ENCODE measurements at regions not wholly inside any gene's neighbourhood (a gene's known extent, or its start where the extent isn't known, plus 50 kb on each side); places are given as distances from the start of the nearest gene placed in this dataset.

- no peak for DNase-seq (ENCODE audit: low read depth in 2 of 2)
Measured at GRCh38 chr2:145846982-145847381, 1327.1 kb upstream of the ZEB2 start.

GRCh38 chr2:145845923-145846322 is 1326.0 kb upstream of the ZEB2 start:
- DNase-seq (ENCODE audit: low read depth in 2 of 2), result no peak

GRCh38 chr2:145845207-145845894 is 1325.4 kb upstream of the ZEB2 start:
- DNase-seq (ENCODE audit: low read depth in 2 of 2), result no peak

DNA sequence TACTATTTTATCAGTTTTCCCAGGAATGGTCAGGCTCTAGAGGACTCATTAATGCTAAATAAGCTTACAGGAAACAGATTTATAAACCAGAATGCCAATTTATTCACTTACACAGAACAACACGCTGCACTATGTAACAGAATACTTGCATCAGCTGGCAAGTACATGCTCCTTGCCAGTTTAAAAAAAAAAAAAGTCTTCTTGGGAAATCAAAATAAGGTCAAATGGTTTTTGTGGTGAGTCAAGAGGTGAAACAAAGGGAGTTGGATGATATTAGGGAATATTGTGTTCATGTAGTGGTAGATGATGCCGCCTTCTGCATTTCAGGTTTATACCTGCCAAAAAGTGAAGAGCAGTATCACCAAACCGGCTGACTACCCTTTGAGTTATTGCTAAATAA is 1322.1 kb upstream of the ZEB2 start:
- DNase-seq (ENCODE audit: low read depth in 2 of 2), result no peak

DNA sequence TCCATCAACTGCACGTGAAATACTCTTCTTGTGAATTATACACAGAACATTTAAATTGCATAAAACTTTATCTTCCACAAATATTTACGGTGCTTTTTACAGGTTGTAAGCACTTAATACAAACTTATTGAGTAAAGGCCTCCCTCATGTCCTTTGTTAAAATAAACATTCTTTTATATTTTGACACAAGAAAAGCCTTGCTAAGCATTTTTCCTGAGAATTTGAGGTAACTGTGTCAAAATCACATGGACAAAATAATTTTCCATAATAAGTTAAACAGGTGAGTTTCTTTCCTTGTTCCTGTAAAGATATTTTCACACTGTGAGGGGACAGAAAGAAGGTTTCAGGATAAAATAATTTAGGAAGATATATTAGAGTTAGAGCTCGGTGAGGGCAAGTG is 1317.1 kb upstream of the ZEB2 start:
- no peak for DNase-seq (ENCODE audit: low read depth in 2 of 2)

GRCh38 chr2:145835665-145836064 is 1315.7 kb upstream of the ZEB2 start:
- no peak for DNase-seq (ENCODE audit: low read depth in 2 of 2)

DNA sequence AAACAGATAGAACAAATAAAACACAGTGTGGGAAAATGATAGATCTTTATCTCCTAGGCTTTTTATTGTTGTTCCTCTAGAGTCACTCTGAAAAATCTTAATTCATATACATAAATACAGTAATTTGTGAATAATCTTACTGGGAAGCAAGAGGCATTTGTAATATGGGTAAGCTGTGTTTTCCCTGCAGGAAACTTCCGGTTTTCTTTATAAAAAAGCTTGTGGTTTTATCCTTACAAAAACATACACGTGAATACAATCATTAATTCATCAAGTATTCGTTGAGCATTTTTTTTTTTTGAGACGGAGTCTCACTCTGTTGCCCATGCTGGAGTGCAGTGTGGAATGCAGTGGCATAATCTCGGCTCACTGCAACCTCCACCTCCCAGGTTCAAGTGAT is 1312.8 kb upstream of the ZEB2 start:
- DNase-seq (ENCODE audit: low read depth in 2 of 2), result no peak

- DNase-seq (ENCODE audit: low read depth in 2 of 2), result no peak
Measured at GRCh38 chr2:145829931-145830330, 1310.0 kb upstream of the ZEB2 start.

- DNase-seq (ENCODE audit: low read depth in 2 of 2), result no peak
Measured at GRCh38 chr2:145827235-145827634, 1307.3 kb upstream of the ZEB2 start.

- no peak for DNase-seq (ENCODE audit: low read depth in 2 of 2)
Measured at GRCh38 chr2:145824384-145824783, 1304.5 kb upstream of the ZEB2 start.

DNA sequence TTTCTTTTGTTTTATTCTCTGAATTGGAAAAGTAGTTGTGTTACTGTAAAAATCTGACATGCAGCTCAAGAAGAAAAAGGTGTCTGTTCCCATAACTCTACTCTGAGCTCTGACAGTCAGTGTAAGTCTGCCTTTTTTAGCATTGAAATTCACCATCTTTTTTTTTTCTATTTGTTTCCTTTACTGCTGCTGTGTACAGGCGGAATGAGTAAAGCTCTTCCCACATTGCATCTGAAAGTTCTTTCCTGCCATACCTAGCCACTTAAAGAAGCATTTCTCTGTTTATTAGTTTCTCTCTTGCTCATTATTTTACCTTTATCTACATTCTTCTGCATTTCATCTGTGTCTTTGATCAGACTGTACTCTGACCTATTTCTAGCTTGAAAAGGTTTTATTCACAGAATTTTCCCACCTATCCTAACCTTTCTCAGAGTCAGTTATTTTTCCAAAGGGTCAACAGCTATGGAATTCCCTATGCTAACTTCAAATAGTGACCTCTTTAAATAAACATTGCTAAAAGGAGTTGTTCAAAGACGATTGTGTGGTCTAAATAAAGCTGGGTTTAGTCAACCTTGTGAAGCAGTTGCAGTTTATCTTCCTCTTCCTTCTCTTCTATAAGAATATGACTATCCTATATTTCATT is 1303.1 kb upstream of the ZEB2 start:
- no peak for DNase-seq (ENCODE audit: low read depth in 2 of 2)

- DNase-seq (ENCODE audit: low read depth in 2 of 2), result no peak
Measured at GRCh38 chr2:145820651-145821050, 1300.7 kb upstream of the ZEB2 start.

DNA sequence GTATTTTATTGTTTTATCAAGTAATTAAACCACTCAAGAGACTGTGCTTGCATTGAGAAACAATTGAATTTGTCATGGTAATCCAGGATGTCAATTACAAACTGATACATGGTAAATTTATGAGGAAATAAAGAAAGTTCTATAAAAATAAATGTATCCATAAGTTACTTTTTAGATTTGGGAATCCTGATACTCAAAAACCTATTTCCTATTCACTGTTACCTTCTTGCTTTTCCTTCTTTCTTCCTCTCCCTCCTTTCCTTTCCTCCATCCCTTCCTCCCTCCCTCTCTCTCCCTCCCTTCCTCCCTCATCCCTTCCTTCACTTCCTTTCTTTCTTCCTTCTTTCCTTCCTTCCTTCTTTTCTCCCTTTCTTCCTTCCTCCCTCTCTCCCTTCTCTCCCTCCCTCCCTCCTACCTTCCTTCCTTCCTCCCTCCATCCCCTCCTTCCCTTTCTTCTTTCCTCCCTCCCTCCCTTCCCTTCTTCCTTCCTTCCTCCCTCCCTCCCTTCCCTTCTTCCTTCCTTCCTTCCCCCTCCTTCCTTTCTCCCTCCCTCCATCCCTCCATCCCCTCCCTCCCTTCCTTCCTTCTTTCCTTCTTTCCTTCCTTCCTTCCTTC is 1299.1 kb upstream of the ZEB2 start:
- DNase-seq (ENCODE audit: low read depth in 2 of 2), result no peak

DNA sequence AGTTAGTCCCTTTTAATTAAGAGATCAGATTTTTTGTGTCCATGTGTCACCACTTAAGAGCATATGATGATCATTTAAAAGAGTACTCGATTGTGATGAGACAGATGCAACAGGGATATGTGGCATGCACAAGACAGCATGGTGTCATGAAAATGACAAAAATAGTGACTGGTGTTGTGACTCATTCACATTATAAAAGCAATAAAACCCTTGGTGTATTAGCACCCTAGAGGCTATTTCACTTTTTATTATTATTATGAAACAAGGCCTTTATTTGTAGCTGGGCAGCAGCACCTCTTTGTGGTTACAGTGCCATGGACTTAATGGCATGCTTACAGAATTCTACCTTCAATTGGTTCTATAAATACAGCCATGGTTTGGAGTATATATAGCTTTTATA is 1296.0 kb upstream of the ZEB2 start:
- DNase-seq (ENCODE audit: low read depth in 2 of 2), result no peak

DNA sequence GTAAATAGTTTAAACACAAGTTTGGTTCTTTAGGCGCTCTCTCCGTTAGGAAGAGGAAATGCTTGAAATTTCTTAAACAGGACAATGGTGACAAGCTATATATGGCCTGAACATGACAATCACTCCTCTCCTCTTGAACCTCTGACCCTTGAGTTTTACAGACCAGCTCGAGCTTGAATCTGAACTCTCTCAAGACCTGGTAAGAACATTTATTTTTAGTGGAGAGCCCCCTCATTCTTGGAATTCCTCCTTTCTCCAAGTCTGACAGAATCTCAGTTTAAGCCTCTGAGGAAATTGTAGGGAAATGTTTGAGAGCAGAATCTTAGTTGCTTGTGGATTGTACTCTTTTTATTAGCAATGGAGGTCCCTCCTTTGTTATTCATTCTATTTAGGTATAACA is 1293.6 kb upstream of the ZEB2 start:
- DNase-seq (ENCODE audit: low read depth in 2 of 2), result no peak

DNA sequence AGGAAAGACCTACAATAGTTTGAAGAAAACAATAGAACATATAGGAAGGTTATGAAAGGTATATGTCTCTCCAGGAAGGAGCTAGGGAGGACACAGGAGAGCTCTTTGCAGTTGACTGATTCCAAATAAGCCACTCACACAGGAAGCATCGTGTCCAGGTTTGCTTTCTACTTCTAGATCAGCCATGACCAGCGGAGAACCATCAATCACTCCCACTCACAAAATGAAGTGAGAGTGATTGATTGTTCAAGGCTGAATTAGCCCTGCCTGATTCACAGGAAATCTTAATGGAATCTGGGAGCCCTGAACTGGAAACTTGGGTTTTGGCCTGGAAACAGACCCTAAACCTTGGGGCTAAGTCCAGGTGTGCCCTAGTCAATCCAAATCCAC is 1292.2 kb upstream of the ZEB2 start:
- DNase-seq (ENCODE audit: low read depth in 2 of 2), result no peak

DNA sequence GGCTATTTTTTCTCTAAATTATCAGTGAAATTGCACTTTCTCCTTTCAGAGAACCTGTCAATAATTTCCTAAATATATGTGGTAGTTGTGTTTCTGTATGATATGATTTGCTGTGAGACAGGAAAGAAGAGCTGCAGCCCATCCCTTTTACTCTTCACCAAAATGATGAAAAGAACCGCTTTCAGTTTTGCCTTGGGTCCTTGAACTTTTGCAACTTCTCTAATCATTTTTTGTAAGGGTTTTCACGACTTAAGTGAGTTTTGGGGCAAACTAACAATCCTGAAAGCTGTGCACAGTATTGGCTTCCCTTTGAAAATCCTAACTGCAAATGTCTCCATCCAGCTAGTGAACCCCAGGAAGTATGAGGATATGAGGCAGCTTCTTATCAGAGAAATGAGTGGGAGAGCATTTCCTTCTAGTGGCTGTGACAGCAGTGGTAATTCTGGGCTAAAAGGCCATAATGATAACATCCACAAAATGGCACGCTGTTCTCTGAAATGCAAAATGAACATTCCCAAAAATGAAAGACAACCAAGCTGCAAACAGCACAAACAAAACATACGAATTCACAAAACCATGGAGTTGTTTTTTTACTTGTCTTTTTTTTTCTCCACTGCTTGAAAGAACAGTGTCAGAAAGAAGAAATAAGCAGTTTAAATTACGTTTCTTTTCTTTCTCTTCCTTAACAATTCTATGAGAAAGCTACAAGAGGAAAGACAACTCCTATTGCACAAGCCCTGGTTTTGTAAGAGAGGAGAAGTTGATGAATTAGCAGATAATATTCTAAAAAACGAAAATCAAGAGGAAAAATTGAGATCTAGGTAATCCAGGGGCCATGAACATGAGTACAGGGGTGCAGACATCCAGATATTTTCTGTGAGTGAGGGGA is 1291.6 kb upstream of the ZEB2 start:
- no peak for DNase-seq (ENCODE audit: low read depth in 2 of 2)

GRCh38 chr2:145807968-145808367 is 1288.0 kb upstream of the ZEB2 start:
- DNase-seq (ENCODE audit: low read depth in 2 of 2), result no peak

- no peak for DNase-seq (ENCODE audit: low read depth in 2 of 2)
Measured at GRCh38 chr2:145807554-145807953, 1287.6 kb upstream of the ZEB2 start.

DNA sequence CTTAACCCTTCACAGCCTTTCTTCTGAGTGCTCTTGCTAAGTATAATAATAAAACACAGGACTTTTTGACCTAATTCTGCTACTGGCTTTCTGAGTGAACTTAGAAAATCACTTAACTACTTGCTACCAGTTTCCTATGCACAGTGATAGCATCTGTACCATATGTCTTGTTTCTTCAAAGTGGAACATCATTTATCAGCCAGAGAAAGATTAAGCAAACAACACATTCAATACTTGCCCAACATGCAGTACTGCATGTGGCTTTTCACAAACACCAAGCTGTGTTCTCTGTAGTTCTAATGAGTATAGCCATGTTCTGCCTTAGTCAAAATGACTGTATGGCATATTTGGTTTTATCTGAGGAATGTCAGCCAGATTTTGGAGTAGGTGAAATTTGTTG is 1286.6 kb upstream of the ZEB2 start:
- DNase-seq (ENCODE audit: low read depth in 2 of 2), result no peak

DNA sequence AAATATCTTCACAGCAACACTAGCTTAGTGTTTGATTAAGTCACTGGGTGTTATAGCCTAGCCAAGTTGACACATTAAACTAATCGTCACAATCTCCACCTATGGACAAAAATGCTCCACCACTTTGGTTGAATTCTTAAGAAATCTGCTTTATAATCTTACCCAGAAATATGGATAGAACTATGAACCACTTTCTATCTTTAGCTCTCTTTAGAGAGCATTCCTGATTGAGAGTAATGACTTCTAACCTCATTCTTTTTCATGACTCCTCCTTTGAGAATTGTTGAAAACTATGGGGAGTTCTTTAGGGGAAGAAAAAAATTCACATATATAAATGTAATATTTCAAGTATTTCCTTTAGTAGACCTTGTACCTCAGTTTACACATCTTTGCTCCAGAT is 1282.2 kb upstream of the ZEB2 start:
- no peak for DNase-seq (ENCODE audit: low read depth in 2 of 2)

- DNase-seq (ENCODE audit: low read depth in 2 of 2), result no peak
Measured at GRCh38 chr2:145801210-145801609, 1281.3 kb upstream of the ZEB2 start.
